ENCODE measurements at regions not wholly inside any gene's neighbourhood (a gene's known extent, or its start where the extent isn't known, plus 50 kb on each side); places are given as distances from the start of the nearest gene placed in this dataset.

GRCh38 chr2:217429981-217430500 lies 570.2 kb upstream of the TNP1 start:
- TF ChIP-seq, protein P1, sequence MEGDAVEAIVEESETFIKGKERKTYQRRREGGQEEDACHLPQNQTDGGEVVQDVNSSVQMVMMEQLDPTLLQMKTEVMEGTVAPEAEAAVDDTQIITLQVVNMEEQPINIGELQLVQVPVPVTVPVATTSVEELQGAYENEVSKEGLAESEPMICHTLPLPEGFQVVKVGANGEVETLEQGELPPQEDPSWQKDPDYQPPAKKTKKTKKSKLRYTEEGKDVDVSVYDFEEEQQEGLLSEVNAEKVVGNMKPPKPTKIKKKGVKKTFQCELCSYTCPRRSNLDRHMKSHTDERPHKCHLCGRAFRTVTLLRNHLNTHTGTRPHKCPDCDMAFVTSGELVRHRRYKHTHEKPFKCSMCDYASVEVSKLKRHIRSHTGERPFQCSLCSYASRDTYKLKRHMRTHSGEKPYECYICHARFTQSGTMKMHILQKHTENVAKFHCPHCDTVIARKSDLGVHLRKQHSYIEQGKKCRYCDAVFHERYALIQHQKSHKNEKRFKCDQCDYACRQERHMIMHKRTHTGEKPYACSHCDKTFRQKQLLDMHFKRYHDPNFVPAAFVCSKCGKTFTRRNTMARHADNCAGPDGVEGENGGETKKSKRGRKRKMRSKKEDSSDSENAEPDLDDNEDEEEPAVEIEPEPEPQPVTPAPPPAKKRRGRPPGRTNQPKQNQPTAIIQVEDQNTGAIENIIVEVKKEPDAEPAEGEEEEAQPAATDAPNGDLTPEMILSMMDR (IDR thresholded peaks at IDR 0.05): no peak
- TF ChIP-seq POLR2A (IDR thresholded peaks at IDR 0.05): no peak
- TF ChIP-seq POLR2AphosphoS5 (IDR thresholded peaks at IDR 0.05): no peak
